Upper lobe of left lung (tissue), 6 donors: ENCODE measurements at regions not wholly inside any gene's neighbourhood (a gene's known extent, or its start where the extent isn't known, plus 50 kb on each side); places are given as distances from the start of the nearest gene placed in this dataset.

Source experiments
- ATAC-seq, 2 donors: fragments of 200-7000 bp; cut with Tn5 transposase; one replicate each; pipeline ENCODE4 v1.9.1; 2022; ENCODE audit warnings: mild to moderate bottlenecking in 2 of 2, moderate library complexity in 2 of 2; ENCODE audit not compliant: low FRiP score in 2 of 2
- DNase-seq, 2 donors: peaks; one replicate each; pipeline ENCODE4 v3.0.0-alpha.2; 2019 to 2020
- H3K27ac ChIP-seq, 4 donors: fragments of 200-600 bp; sonication (generic); one replicate each; pipeline ENCODE4 v1.5.1; 2016 to 2019
- H3K27me3 ChIP-seq, 4 donors: fragments of 200-600 bp; sonication (generic); one replicate each; pipeline ENCODE4 v1.5.1; 2017 to 2019
- H3K36me3 ChIP-seq, 4 donors: fragments of 200-600 bp; sonication (generic); one replicate each; pipeline ENCODE4 v1.5.1; 2016 to 2019
- H3K4me1 ChIP-seq, 4 donors: fragments of 200-600 bp; sonication (generic); one replicate each; pipeline ENCODE4 v1.5.1; 2018 to 2019
- H3K4me3 ChIP-seq, 4 donors: fragments of 200-600 bp; sonication (generic); one replicate each; pipeline ENCODE4 v1.5.1; 2017 to 2019; ENCODE audit warnings: mild to moderate bottlenecking in 2 of 4, moderate library complexity in 1 of 4
- H3K9me3 ChIP-seq, 4 donors: fragments of 200-600 bp; sonication (generic); one replicate each; pipeline ENCODE4 v1.5.1; 2018 to 2019
- EP300 ChIP-seq, 4 donors: sonication (generic); formaldehyde crosslinking; IDR thresholded peaks; one replicate each; pipeline ENCODE4 v1.5.1; 2017; ENCODE audit warnings: antibody characterized with exemption in 4 of 4, control low read depth in 2 of 4
- POLR2A ChIP-seq, 4 donors: fragments of 450-650 bp; IDR thresholded peaks; one replicate each; pipeline ENCODE4 v1.5.1; 2016 to 2017; ENCODE audit warnings: antibody characterized with exemption in 4 of 4, mild to moderate bottlenecking in 2 of 4
- POLR2AphosphoS5 ChIP-seq, 2 donors: sonication (generic); formaldehyde crosslinking; IDR thresholded peaks; one replicate each; pipeline ENCODE4 v1.5.1; 2017; ENCODE audit warnings: antibody characterized with exemption in 2 of 2
- WGBS, 2 donors: methylation state at CpG; one replicate each; pipeline ENCODE4 v1.1.5; 2017 to 2018; 5-methylcytosine and 5-hydroxymethylcytosine counted together
- TF ChIP-seq, protein P1 (sequence below), 6 experiments: fragments of 450-650 bp in 4 of 6; fragments of 200-600 bp in 2 of 6; sonication (generic) in 2 of 6; IDR thresholded peaks; one replicate each; pipeline ENCODE4 v1.5.1; 2016 to 2019; ENCODE audit warnings: antibody characterized with exemption in 6 of 6
- donor health status: DM: no; HTN: no; CAD: no; lungs with moderate emphysema.
- donor health status: DM: no; HTN: yes; CAD: no; lungs with severe emphysema.

DNA sequence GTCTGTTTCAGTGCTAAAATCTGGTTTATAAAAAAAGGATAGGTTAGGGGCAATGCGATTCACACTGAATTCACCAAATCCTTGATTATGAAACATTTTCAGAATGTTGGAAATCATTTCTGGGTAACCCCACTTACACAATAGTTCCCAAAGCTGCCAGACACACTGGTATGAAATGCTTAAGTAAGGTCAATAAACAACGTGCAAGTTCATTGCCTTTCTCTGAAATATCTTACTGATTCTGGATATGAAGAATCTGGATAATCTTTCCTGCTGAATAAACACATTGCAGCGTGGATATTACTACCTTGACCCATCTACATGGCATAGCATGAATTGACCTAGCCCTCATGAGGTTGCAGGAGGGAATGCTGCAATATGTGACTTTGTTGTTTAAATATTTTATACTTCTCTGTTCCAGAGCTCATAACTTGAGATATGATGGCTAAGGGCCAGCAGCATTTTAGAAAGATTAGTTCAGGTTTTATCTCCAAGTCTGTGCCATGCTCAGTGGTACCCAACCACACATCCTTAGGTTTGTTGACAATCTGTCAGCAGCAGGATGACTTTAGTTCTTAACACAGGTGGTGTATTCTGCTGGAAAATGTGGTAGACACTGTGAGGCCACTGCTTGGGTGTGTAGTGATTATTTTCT lies 121.0 kb downstream of the NREP start:
- Histone ChIP-seq H3K4me3 (no peak overlapping the region), H3K36me3 (no peaks in the 10 kb centered on the region), H3K27me3 (no peaks in the 10 kb centered on the region), H3K4me1 (peaks cover 0 to 10% (median 0%) of the 10 kb centered on the region in 4 donors), H3K9me3 (peaks cover 0 to 18% (median 2%) of the 10 kb centered on the region in 4 donors), H3K27ac (no peak overlapping the region)
- TF ChIP-seq POLR2AphosphoS5 (IDR thresholded peaks at IDR 0.05) (no peak), POLR2A (IDR thresholded peaks at IDR 0.05) (no peak), EP300 (IDR thresholded peaks at IDR 0.05) (no peak)
- TF ChIP-seq, protein P1, sequence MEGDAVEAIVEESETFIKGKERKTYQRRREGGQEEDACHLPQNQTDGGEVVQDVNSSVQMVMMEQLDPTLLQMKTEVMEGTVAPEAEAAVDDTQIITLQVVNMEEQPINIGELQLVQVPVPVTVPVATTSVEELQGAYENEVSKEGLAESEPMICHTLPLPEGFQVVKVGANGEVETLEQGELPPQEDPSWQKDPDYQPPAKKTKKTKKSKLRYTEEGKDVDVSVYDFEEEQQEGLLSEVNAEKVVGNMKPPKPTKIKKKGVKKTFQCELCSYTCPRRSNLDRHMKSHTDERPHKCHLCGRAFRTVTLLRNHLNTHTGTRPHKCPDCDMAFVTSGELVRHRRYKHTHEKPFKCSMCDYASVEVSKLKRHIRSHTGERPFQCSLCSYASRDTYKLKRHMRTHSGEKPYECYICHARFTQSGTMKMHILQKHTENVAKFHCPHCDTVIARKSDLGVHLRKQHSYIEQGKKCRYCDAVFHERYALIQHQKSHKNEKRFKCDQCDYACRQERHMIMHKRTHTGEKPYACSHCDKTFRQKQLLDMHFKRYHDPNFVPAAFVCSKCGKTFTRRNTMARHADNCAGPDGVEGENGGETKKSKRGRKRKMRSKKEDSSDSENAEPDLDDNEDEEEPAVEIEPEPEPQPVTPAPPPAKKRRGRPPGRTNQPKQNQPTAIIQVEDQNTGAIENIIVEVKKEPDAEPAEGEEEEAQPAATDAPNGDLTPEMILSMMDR (IDR thresholded peaks at IDR 0.05): no peak
- DNase-seq (no peak), ATAC-seq (no peak)
- 54 to 57% methylated on average over 3 of the region's 3 CpGs for WGBS, 2 donors

GRCh38 chr5:111635151-111635902 lies 121.7 kb downstream of the NREP start:
- Histone ChIP-seq H3K36me3 (no peaks in the 10 kb centered on the region), H3K4me1 (peaks cover 0 to 10% (median 0%) of the 10 kb centered on the region in 4 donors), H3K4me3 (no peak overlapping the region), H3K27ac (no peak overlapping the region), H3K9me3 (peaks cover 0 to 18% (median 2%) of the 10 kb centered on the region in 4 donors), H3K27me3 (no peaks in the 10 kb centered on the region)
- TF ChIP-seq EP300 (IDR thresholded peaks at IDR 0.05) (no peak), POLR2AphosphoS5 (IDR thresholded peaks at IDR 0.05) (no peak), POLR2A (IDR thresholded peaks at IDR 0.05) (no peak)
- TF ChIP-seq, protein P1 (IDR thresholded peaks at IDR 0.05): no peak
- WGBS, 2 donors: 60 to 63% methylated on average over 7 of the region's 7 CpGs
- ATAC-seq (peak in 1 of 2 donors; percentile 14), DNase-seq (no peak)

- H3K36me3 ChIP-seq: no peaks in the 10 kb centered on the region
- no peaks in the 10 kb centered on the region for H3K9me3 ChIP-seq
- ATAC-seq (no peak), DNase-seq (no peak)
- 86 to 89% methylated on average over 3 of the region's 3 CpGs for WGBS, 2 donors
- TF ChIP-seq POLR2A (IDR thresholded peaks at IDR 0.05): no peak
- no peak for TF ChIP-seq POLR2AphosphoS5 (IDR thresholded peaks at IDR 0.05)
- no peak for TF ChIP-seq EP300 (IDR thresholded peaks at IDR 0.05)
- TF ChIP-seq, protein P1 (IDR thresholded peaks at IDR 0.05): no peak
- H3K27me3 ChIP-seq: no peaks in the 10 kb centered on the region
- no peak overlapping the region for H3K27ac ChIP-seq
- no peak overlapping the region for H3K4me3 ChIP-seq
- peaks cover 0 to 10% (median 0%) of the 10 kb centered on the region in 4 donors for H3K4me1 ChIP-seq
Observed at GRCh38 chr5:111631328-111631727, 119.0 kb upstream of the STARD4 start.

GRCh38 chr5:111628901-111629300 lies 116.6 kb upstream of the STARD4 start:
- ATAC-seq (no peak), DNase-seq (no peak)
- Histone ChIP-seq H3K4me3 (no peak overlapping the region), H3K9me3 (no peaks in the 10 kb centered on the region), H3K27me3 (no peaks in the 10 kb centered on the region), H3K27ac (no peak overlapping the region), H3K36me3 (no peaks in the 10 kb centered on the region), H3K4me1 (no peaks in the 10 kb centered on the region)
- TF ChIP-seq, protein P1 (IDR thresholded peaks at IDR 0.05): no peak
- TF ChIP-seq POLR2A (IDR thresholded peaks at IDR 0.05): no peak
- no peak for TF ChIP-seq EP300 (IDR thresholded peaks at IDR 0.05)
- no peak for TF ChIP-seq POLR2AphosphoS5 (IDR thresholded peaks at IDR 0.05)
